Keratinocyte (primary cell): ENCODE measurements at regions not wholly inside any gene's neighbourhood (a gene's known extent, or its start where the extent isn't known, plus 50 kb on each side); places are given as distances from the start of the nearest gene placed in this dataset.

ENCODE experiments used
- DNase-seq: peaks from one replicate; pipeline ENCODE4 v3.0.0-alpha.2; 2011; ENCODE audit warnings: low read depth, missing footprints, low spot score
- FAIRE-seq: peaks from 2 replicates; lab custom pipeline; 2011; peaks lifted over from hg19 to GRCh38; lab: Jason Lieb, UNC
- H2AFZ ChIP-seq: 2 replicates; pipeline ENCODE4 v1.6.0; 2012; ENCODE audit warnings: low read length, control low read depth, inconsistent platforms; ENCODE audit not compliant: control insufficient read depth
- H3K27ac ChIP-seq: 2 replicates; pipeline ENCODE4 v1.5.1; 2011; ENCODE audit warnings: low read length; ENCODE audit not compliant: control insufficient read depth, insufficient read depth
- H3K27me3 ChIP-seq: 3 replicates; pipeline ENCODE4 v1.6.0; 2011; ENCODE audit warnings: low read length; ENCODE audit not compliant: control insufficient read depth, insufficient read depth; ENCODE audit errors: extremely low read depth
- H3K36me3 ChIP-seq, 2 experiments: 2 replicates in 1 of 2; 3 replicates in 1 of 2; pipeline ENCODE4 v1.5.1; 2011; ENCODE audit warnings: low read length in 2 of 2, mild to moderate bottlenecking in 1 of 2; ENCODE audit not compliant: control insufficient read depth in 2 of 2, insufficient read depth in 2 of 2; ENCODE audit errors: extremely low read depth in 1 of 2
- H3K4me1 ChIP-seq: 3 replicates; pipeline ENCODE4 v1.5.1; 2011; ENCODE audit warnings: low read length; ENCODE audit not compliant: control insufficient read depth, insufficient read depth; ENCODE audit errors: extremely low read depth
- H3K4me2 ChIP-seq: 3 replicates; pipeline ENCODE4 v1.6.0; 2011; ENCODE audit warnings: low read depth, low read length; ENCODE audit not compliant: control insufficient read depth, insufficient read depth; ENCODE audit errors: extremely low read depth
- H3K4me3 ChIP-seq, 3 experiments: fragments of 200-600 bp in 1 of 3; sonication (generic) in 1 of 3; 2 replicates in 2 of 3; 3 replicates in 1 of 3; pipeline ENCODE4 v1.5.1; 2011 to 2016; ENCODE audit warnings: low read length in 3 of 3, mild to moderate bottlenecking in 3 of 3, control low read depth in 2 of 3, inconsistent platforms in 1 of 3, low read depth in 1 of 3, mixed read lengths in 1 of 3, mixed run types in 1 of 3, moderate library complexity in 1 of 3; ENCODE audit not compliant: control insufficient read depth in 2 of 3, insufficient read depth in 2 of 3; ENCODE audit errors: extremely low read depth in 1 of 3
- H3K79me2 ChIP-seq: 2 replicates; pipeline ENCODE4 v1.6.0; 2012; ENCODE audit warnings: low read length; ENCODE audit not compliant: control insufficient read depth, insufficient read depth
- H3K9ac ChIP-seq: 3 replicates; pipeline ENCODE4 v1.6.0; 2011; ENCODE audit warnings: low read length; ENCODE audit not compliant: control insufficient read depth, insufficient read depth; ENCODE audit errors: extremely low read depth
- H3K9me1 ChIP-seq: 3 replicates; pipeline ENCODE4 v1.6.0; 2011; ENCODE audit warnings: low read length; ENCODE audit not compliant: control insufficient read depth, insufficient read depth; ENCODE audit errors: extremely low read depth
- H3K9me3 ChIP-seq: 2 replicates; pipeline ENCODE4 v1.5.1; 2012; ENCODE audit warnings: low read depth, low read length; ENCODE audit not compliant: control insufficient read depth
- H4K20me1 ChIP-seq: 3 replicates; pipeline ENCODE4 v1.6.0; 2011; ENCODE audit warnings: low read length; ENCODE audit not compliant: control insufficient read depth, insufficient read depth; ENCODE audit errors: extremely low read depth
- CTCF ChIP-seq, 3 experiments: IDR thresholded peaks in 1 of 3; conservative IDR thresholded peaks in 1 of 3; optimal IDR thresholded peaks in 1 of 3; 2 replicates in 2 of 3; 3 replicates in 1 of 3; pipeline versions ENCODE3 to v1.5.1; 2011; ENCODE audit warnings: low read length in 3 of 3, mild to moderate bottlenecking in 3 of 3, moderate library complexity in 2 of 3, control low read depth in 1 of 3, inconsistent platforms in 1 of 3; ENCODE audit not compliant: insufficient read depth in 2 of 3; ENCODE audit errors: extremely low read depth in 1 of 3
- EZH2 ChIP-seq: IDR thresholded peaks from one replicate; pipeline ENCODE4 v1.6.1; 2012; ENCODE audit warnings: inconsistent platforms, mild to moderate bottlenecking, low read length, moderate library complexity
- dilution Hi-C: fragments of 300-500 bp; cut with MboI; formaldehyde crosslinking; loops from one replicate; pipeline ENCODE4 v1.7.0; 2020; ENCODE audit warnings: low sequenced_read_pairs; ENCODE audit not compliant: extremely low pct_ligation_motif_present

GRCh38 chr14:82385048-82385447 is 851.4 kb upstream of the SEL1L start:
- DNase-seq (no peak), FAIRE-seq (no peak)
- H3K9me1 ChIP-seq = no peaks in the 10 kb centered on the region
- dilution Hi-C loops = no loop called here
- H3K27me3 ChIP-seq = no peaks in the 10 kb centered on the region
- no peak overlapping the region for H2AFZ ChIP-seq
- H3K4me3 ChIP-seq = no peak overlapping the region
- no peaks in the 10 kb centered on the region for H3K79me2 ChIP-seq
- no peak overlapping the region for H3K27ac ChIP-seq
- TF ChIP-seq CTCF (optimal IDR thresholded peaks at IDR 0.05 in 1 of 3, IDR thresholded peaks at IDR 0.05 in 1 of 3, conservative IDR thresholded peaks at IDR 0.05 in 1 of 3; ENCODE audit: extremely low read depth in 1 of 3, insufficient read depth in 2 of 3, low read length in 3 of 3) (no peak), EZH2 (no peak)
- no peaks in the 10 kb centered on the region for H3K36me3 ChIP-seq
- no peak overlapping the region for H3K9ac ChIP-seq
- H3K4me1 ChIP-seq = no peaks in the 10 kb centered on the region
- H3K4me2 ChIP-seq = no peak overlapping the region
- H4K20me1 ChIP-seq = no peaks in the 10 kb centered on the region
- H3K9me3 ChIP-seq = no peaks in the 10 kb centered on the region

- Histone ChIP-seq H3K9ac (no peak overlapping the region), H3K9me3 (no peaks in the 10 kb centered on the region), H3K27me3 (no peaks in the 10 kb centered on the region), H2AFZ (no peak overlapping the region), H3K4me3 (no peak overlapping the region), H3K9me1 (no peaks in the 10 kb centered on the region), H4K20me1 (no peaks in the 10 kb centered on the region), H3K79me2 (no peaks in the 10 kb centered on the region), H3K27ac (no peak overlapping the region), H3K36me3 (no peaks in the 10 kb centered on the region), H3K4me2 (no peak overlapping the region), H3K4me1 (no peaks in the 10 kb centered on the region)
- FAIRE-seq (no peak), DNase-seq (no peak)
- dilution Hi-C loops = no loop called here
- TF ChIP-seq EZH2 = no peak
Measured at GRCh38 chr14:82387699-82388098, 854.0 kb upstream of the SEL1L start.

- DNase-seq (no peak), FAIRE-seq (no peak)
- no peak overlapping the region for H3K9ac ChIP-seq
- no peaks in the 10 kb centered on the region for H3K9me1 ChIP-seq
- TF ChIP-seq CTCF (optimal IDR thresholded peaks at IDR 0.05 in 1 of 3, IDR thresholded peaks at IDR 0.05 in 1 of 3, conservative IDR thresholded peaks at IDR 0.05 in 1 of 3; ENCODE audit: extremely low read depth in 1 of 3, insufficient read depth in 2 of 3, low read length in 3 of 3) = no peak
- no peak overlapping the region for H3K4me3 ChIP-seq
- no peaks in the 10 kb centered on the region for H3K79me2 ChIP-seq
- H2AFZ ChIP-seq = no peak overlapping the region
- H3K27me3 ChIP-seq = no peaks in the 10 kb centered on the region
- H3K27ac ChIP-seq = no peak overlapping the region
- no peaks in the 10 kb centered on the region for H3K4me1 ChIP-seq
- H3K9me3 ChIP-seq = no peaks in the 10 kb centered on the region
- dilution Hi-C loops = no loop called here
- no peaks in the 10 kb centered on the region for H4K20me1 ChIP-seq
- no peaks in the 10 kb centered on the region for H3K36me3 ChIP-seq
- H3K4me2 ChIP-seq = no peak overlapping the region
Measured at GRCh38 chr14:82388488-82388887, 854.8 kb upstream of the SEL1L start.
